GM13976 (cell line): ENCODE measurements at regions not wholly inside any gene's neighbourhood (a gene's known extent, or its start where the extent isn't known, plus 50 kb on each side); places are given as distances from the start of the nearest gene placed in this dataset.

ENCODE experiments used
- DNase-seq: peaks from one replicate; pipeline ENCODE4 v3.0.0; 2012; ENCODE audit warnings: low spot score
- in situ Hi-C: fragments of 300-500 bp; cut with MboI; formaldehyde crosslinking; loops from one replicate; pipeline ENCODE4 v1.12.0; 2022; ENCODE audit warnings: low sequenced_read_pairs, mixed read lengths, inconsistent platforms; ENCODE audit not compliant: unreplicated experiment
- TF ChIP-seq, protein P1 (sequence below): IDR thresholded peaks from 2 replicates; pipeline ENCODE4 v1.5.1; 2012; ENCODE audit warnings: borderline replicate concordance, mild to moderate bottlenecking; ENCODE audit not compliant: insufficient read depth; ENCODE audit errors: extremely low read depth, missing control alignments, control extremely low read depth

DNA sequence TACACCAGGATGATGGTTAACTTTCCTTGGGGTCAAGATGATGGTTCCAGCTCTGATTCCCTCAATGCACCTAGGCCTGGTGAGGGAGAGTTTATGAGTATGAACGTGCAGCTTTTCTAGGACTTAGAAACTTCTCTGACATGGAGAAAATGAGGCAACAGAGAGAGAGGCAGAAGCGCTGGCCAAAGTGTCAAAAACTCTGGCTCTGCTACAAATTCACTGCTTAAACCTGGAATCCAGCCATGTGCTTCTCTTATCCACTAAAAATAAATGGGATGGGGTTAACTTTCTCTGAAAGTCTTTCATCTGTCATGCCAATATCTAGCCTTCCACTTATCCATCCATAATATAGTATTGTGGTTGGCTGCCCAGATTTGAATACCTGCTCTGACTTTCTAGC lies 568.7 kb downstream of the MED13L start:
- TF ChIP-seq, protein P1, sequence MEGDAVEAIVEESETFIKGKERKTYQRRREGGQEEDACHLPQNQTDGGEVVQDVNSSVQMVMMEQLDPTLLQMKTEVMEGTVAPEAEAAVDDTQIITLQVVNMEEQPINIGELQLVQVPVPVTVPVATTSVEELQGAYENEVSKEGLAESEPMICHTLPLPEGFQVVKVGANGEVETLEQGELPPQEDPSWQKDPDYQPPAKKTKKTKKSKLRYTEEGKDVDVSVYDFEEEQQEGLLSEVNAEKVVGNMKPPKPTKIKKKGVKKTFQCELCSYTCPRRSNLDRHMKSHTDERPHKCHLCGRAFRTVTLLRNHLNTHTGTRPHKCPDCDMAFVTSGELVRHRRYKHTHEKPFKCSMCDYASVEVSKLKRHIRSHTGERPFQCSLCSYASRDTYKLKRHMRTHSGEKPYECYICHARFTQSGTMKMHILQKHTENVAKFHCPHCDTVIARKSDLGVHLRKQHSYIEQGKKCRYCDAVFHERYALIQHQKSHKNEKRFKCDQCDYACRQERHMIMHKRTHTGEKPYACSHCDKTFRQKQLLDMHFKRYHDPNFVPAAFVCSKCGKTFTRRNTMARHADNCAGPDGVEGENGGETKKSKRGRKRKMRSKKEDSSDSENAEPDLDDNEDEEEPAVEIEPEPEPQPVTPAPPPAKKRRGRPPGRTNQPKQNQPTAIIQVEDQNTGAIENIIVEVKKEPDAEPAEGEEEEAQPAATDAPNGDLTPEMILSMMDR, result no peak
- no peak for DNase-seq
- in situ Hi-C loops, result no loop called here

DNA sequence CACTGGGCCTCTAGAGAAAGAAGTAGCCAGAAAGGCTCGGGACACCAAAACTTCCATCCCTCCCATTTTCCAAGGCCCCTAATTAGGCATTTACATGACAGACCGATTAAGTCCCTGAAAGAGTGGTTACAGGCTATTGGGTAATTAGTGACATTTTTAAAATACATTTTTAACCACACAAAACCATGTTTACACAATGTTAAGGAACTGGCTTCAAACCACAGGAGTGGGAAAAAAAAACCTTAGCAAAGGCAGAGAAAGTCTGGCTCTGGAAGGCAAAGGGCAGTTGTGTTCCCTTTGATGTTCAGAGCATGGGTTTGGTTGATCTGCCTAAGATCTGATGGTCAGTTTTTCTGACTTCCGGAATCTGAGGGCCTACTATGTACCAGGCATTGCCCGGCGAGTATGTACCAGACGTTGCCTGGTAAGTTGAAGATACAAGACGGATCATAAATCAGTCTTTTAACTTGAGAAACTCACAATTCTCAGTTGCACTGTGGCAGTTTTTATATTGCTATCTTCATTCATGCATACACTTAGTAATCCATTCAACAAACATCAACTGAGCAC lies 576.5 kb downstream of the MED13L start:
- in situ Hi-C loops, result no loop called here
- no peak for DNase-seq
- TF ChIP-seq, protein P1, result no peak

DNA sequence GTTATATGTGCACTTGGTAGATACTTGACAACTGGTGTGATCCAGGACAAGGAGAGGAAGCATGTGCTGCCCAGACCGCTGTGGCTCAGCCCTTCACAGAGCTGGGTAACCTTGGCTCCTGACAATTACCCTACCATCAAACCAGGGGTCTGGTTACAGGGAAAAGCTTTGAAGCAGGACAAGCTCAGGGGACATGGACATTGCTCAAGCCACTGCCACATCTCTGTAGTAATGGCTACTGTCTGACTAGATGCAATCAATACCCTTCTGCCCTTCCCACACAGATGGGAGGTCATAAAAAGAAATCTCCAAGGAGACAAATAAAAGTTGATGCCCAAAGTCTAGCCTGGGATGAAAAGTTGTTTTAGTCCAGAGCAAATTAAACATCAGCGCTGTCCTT lies 577.4 kb downstream of the MED13L start:
- in situ Hi-C loops, result no loop called here
- TF ChIP-seq, protein P1, result no peak
- no peak for DNase-seq

DNA sequence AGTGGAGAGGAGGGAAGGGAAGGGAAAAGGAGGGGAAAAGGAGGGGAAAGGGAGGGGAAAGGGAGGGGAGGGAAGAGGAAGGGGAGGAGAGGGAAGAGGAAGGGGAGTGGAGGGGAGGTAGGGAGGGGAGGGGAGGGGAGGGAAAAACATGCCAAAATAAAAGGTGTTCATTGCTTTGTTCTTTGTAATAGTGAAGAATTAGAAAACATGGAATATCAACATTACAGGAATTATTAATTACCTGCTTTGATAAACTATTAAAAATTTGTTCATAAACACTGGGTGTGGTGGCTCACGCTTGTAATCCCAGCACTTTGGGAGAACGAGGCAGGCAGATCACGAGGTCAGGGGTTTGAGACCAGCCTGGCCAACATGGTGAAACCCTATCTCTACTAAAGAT lies 579.2 kb downstream of the MED13L start:
- DNase-seq, result no peak
- in situ Hi-C loops, result no loop called here

DNA sequence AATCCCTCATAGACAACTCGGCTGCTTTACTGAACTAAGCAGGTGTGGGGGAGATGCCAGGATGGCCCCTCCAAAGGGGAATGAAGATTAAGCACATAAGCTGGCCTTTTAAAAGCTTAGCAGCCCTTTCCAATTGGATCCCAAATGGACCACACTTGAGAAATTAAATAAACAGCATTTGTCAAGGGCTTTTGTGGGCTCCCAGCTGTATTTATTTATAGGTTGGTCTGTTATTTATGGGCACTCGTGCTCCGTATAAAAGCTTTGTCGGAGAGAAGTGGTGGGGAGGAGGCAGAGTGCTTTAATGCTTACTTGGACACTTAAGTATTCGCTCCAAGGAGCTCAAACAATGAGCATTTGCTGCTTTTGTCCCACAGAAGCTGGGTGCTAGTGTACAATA lies 580.2 kb downstream of the MED13L start:
- TF ChIP-seq, protein P1, result no peak
- in situ Hi-C loops, result no loop called here
- DNase-seq, result no peak

More for the DNA sequence above, 579.2 kb downstream of the MED13L start:
- TF ChIP-seq, protein P1, result no peak

DNA sequence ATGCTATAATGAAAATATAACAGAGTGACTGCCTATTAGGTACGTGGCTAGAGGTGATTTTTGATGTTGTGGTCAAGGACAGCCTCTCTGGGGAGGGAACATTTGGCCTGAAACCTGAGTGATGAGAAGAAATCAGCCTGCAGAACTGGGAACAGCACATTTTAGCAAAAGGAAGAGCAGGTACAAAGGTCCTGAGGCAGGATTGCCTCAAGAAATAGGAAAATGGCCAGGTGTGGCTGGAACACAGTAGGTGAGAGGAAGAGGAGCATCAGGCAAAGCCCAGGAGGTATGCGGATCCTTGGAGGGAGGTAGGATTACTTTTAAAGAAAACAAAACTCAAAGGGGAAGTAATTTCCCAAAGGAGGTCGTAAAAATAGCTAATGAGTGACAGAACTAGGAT lies 582.9 kb downstream of the MED13L start:
- in situ Hi-C loops, result no loop called here
- no peak for DNase-seq
- TF ChIP-seq, protein P1, result no peak
